A673 (cell line): ENCODE measurements at regions not wholly inside any gene's neighbourhood (a gene's known extent, or its start where the extent isn't known, plus 50 kb on each side); places are given as distances from the start of the nearest gene placed in this dataset.

ENCODE experiments used
- BruUV-seq: library from RNA; stranded (reverse); fragments of 400-500 nt; replicated peaks from 2 replicates; lab custom pipeline; 2021; lab: Mats Ljungman, UMichigan
- CTCF ChIA-PET: fragments of 300-600 bp; sonication (Branson Sonifier 250); formaldehyde crosslinking; loops from one replicate; lab custom pipeline; 2022; ENCODE audit warnings: antibody characterized with exemption; lab: Charles Lee
- POLR2A ChIA-PET: fragments of 300-600 bp; sonication (Branson Sonifier 250); formaldehyde crosslinking; loops from one replicate; lab custom pipeline; 2022; ENCODE audit warnings: antibody characterized with exemption; ENCODE audit not compliant: low non-redundant PET; lab: Charles Lee
- DNase-seq: peaks from one replicate; pipeline ENCODE4 v3.0.0-alpha.2; 2015; ENCODE audit warnings: low spot score
- H3K27ac ChIP-seq: fragments of 200-600 bp; sonication (generic); 2 replicates; pipeline ENCODE4 v1.5.1; 2016; ENCODE audit warnings: mixed run types, low read depth, mild to moderate bottlenecking, mixed read lengths, antibody characterized with exemption, low read length; ENCODE audit not compliant: poor library complexity, severe bottlenecking
- H3K27me3 ChIP-seq: fragments of 200-600 bp; sonication (generic); replicated peaks from 2 replicates; pipeline ENCODE4 v1.6.1; 2017; ENCODE audit warnings: mixed run types, low read depth, mild to moderate bottlenecking, mixed read lengths, antibody characterized with exemption, low read length; ENCODE audit not compliant: insufficient read depth, poor library complexity
- H3K36me3 ChIP-seq: fragments of 200-600 bp; sonication (generic); 2 replicates; pipeline ENCODE4 v1.6.1; 2016; ENCODE audit warnings: mixed run types, mild to moderate bottlenecking, mixed read lengths, antibody characterized with exemption, low read length; ENCODE audit not compliant: insufficient read depth, poor library complexity, severe bottlenecking
- H3K4me1 ChIP-seq: fragments of 200-600 bp; sonication (generic); 2 replicates; pipeline ENCODE4 v1.6.1; 2017; ENCODE audit warnings: mixed run types, mild to moderate bottlenecking, mixed read lengths, antibody characterized with exemption, low read length; ENCODE audit not compliant: insufficient read depth, poor library complexity, severe bottlenecking
- H3K4me3 ChIP-seq: fragments of 200-600 bp; sonication (generic); 2 replicates; pipeline ENCODE4 v1.5.1; 2016; ENCODE audit warnings: low read depth, mixed run types, mild to moderate bottlenecking, mixed read lengths, low read length; ENCODE audit not compliant: poor library complexity, severe bottlenecking
- H3K9me3 ChIP-seq: fragments of 200-600 bp; sonication (generic); 2 replicates; pipeline ENCODE4 v1.6.1; 2016; ENCODE audit warnings: mixed run types, low read depth, mild to moderate bottlenecking, mixed read lengths, antibody characterized with exemption, low read length; ENCODE audit not compliant: poor library complexity, severe bottlenecking
- CTCF ChIP-seq: fragments of 300-800, 200-600 bp; sonication (generic); conservative IDR thresholded peaks from 2 replicates; pipeline ENCODE4 v1.5.1; 2017; ENCODE audit warnings: low read depth, mild to moderate bottlenecking, antibody characterized with exemption, low read length, moderate library complexity, mixed read lengths
- EZH2 ChIP-seq: fragments of 200-600 bp; sonication (generic); IDR thresholded peaks from 2 replicates; pipeline ENCODE4 v1.6.1; 2017; ENCODE audit warnings: borderline replicate concordance, low read depth, mild to moderate bottlenecking, mixed read lengths, antibody characterized with exemption, low read length; ENCODE audit not compliant: poor library complexity, severe bottlenecking
- intact Hi-C: fragments of 100-400 bp; cut with micrococcal nuclease; formaldehyde crosslinking; loops from one replicate; pipeline ENCODE4 v1.10.0; 2022; ENCODE audit not compliant: unreplicated experiment

- intact Hi-C loops, result no loop called here
- H3K9me3 ChIP-seq, result no peaks in the 10 kb centered on the region
- no peaks in the 10 kb centered on the region for H3K4me1 ChIP-seq
- POLR2A ChIA-PET, result no interaction called here
- H3K27me3 ChIP-seq, result peaks cover 23% of the 10 kb centered on the region
- TF ChIP-seq CTCF (no peak), EZH2 (no peak)
- CTCF ChIA-PET, result no interaction called here
- no peak for DNase-seq
- H3K27ac ChIP-seq, result no peak overlapping the region
- no TSS peak for BruUV-seq
- no peak overlapping the region for H3K4me3 ChIP-seq
- no peaks in the 10 kb centered on the region for H3K36me3 ChIP-seq
These were observed 70.2 kb upstream of the PIEZO2 start for GRCh38 chr18:11219571-11219970.

- DNase-seq, result no peak
- no peaks in the 10 kb centered on the region for H3K36me3 ChIP-seq
- CTCF ChIA-PET, result no interaction called here
- TF ChIP-seq CTCF, result no peak
- TF ChIP-seq EZH2, result no peak
- H3K27ac ChIP-seq, result no peak overlapping the region
- intact Hi-C loops, result no loop called here
- no peaks in the 10 kb centered on the region for H3K9me3 ChIP-seq
- H3K27me3 ChIP-seq, result peaks cover 20% of the 10 kb centered on the region
- H3K4me3 ChIP-seq, result no peak overlapping the region
- no TSS peak for BruUV-seq
- no peaks in the 10 kb centered on the region for H3K4me1 ChIP-seq
- POLR2A ChIA-PET, result no interaction called here
These were observed 65.8 kb upstream of the PIEZO2 start for GRCh38 chr18:11215216-11215615.

GRCh38 chr18:11204020-11204419 is 54.7 kb upstream of the PIEZO2 start:
- Histone ChIP-seq H3K4me3 (no peak overlapping the region), H3K9me3 (no peaks in the 10 kb centered on the region), H3K4me1 (no peaks in the 10 kb centered on the region), H3K27ac (no peak overlapping the region), H3K36me3 (no peaks in the 10 kb centered on the region), H3K27me3 (peaks cover 52% of the 10 kb centered on the region)
- BruUV-seq, result no TSS peak
- TF ChIP-seq EZH2 (no peak), CTCF (no peak)
- no peak for DNase-seq
- POLR2A ChIA-PET, result no interaction called here
- intact Hi-C loops, result no loop called here
- CTCF ChIA-PET, result no interaction called here
